ENCODE measurements at regions not wholly inside any gene's neighbourhood (a gene's known extent, or its start where the extent isn't known, plus 50 kb on each side); places are given as distances from the start of the nearest gene placed in this dataset.

DNA sequence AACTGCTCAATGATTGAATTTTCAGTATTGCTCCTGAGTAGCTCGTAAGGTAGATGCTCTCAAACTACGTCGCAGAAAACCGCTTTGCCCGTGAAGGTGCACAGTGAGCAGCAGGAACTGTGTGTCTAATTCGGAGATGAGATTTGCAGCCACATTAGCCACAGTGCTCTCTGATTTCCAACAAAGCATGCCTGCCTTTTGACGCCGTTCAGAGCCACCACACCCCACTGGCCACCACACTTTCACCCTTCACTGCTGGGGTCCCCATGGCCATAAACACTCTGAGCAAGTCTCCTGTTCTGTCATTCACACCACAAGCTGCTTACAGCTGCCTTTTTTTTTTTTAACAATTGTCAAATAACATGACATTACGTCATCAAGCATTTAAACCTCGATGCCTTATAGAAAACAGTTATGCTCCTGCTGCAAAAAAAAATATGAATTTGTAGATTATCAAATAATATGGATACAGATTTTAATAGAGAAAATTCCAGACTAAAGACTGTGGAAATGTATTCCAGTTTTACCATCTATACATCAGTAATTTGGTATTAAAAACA lies 578.8 kb upstream of the PFKP start:
- DNase-seq, result no peak

DNA sequence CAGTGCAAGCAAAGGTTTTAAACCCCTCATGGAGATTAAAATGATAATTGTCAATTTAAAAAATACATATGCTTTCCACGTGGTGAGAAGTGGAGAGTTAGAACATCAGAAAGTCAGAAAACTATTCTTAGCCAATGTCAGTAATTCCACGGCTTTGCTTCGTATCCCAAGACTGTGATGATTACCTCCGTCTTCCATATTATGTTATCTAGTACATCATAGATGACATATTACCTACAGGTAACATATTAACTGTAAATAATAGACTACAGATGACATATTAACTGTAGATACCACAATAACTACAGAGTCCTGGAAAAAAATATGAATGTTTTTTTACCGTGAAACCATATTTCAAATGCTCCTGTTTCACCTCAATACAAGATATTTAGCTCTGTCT lies 579.4 kb upstream of the PFKP start:
- DNase-seq, result no peak

DNA sequence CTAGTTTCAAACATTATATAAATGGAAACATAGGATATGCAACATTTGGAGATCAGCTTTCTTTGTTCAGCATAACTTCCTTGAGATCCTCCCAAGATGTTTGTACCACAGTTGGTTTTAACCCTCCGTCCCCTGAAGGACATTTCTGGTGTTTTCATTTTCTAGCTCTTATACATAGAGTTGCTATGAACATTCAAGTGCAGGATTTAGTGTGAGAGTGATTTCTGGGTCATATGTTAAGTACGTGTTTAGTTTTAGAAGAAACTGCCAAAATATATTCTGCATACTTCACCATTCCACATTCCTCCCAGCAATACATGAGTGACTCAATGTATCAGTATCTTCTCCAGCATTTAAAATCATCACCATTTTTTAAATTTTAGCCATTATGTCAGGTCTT lies 588.7 kb upstream of the PFKP start:
- DNase-seq, result no peak

DNA sequence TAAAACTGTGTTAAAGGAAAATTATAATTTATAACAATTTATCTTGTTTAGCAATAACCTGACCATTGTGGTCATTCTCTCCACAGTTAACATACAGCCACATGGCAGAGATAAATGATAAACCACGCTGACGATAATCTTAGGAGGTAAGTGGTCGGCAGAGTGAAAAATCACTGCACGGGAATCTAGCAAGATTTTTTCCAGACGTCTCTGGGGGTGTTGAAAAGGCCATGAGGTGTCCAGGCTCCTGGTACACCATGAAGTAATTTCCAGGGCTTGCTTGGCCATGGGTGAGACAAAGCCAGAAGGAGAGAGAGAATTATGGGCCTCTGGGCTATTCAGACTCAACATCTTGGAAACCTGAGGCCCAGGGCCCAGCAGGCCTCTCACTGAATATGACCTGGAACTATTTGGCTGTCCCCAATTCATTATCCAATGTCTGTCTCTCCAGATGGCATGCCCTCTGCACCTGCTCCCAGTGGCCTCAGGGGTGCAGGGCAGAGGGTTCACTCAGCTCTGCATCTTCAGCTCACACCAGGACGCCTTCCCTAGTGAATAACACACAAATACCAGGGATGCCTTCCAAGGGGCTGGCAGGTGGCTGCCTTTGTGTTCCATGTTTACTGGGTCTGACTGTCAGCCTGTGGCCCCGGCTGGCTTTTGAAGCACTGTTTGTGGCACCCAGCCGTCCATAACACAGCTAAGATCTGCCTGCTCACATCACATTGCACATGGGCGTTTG lies 590.4 kb upstream of the PFKP start:
- DNase-seq, result no peak

DNA sequence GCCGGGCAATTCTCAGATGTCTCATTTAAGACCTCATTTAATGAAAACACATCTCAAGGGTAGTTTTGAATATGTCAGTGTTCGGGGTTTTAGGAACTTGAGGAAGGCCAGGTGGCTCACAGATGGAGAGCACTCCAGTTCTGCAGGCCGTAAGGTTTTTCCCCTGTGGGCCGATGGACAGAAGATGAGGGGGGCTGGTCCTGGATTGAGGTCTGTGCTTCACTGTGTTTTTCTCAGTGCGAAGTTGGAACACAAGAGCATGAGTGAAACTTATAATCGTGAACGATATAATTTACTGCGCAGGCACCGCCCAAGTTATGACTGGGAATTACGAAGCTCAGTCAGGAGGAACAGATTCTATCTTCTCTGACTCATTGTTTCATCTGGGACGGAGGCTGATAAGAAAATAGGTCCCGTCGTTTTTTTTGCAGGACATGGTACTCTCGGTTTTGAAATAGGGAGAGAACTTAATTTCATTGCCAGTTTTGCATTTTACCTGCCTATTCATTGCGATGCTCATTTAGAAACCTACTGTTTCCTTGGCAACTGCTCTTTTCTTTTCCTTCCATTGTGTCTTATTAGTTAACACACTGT lies 591.0 kb upstream of the PFKP start:
- DNase-seq, result no peak

DNA sequence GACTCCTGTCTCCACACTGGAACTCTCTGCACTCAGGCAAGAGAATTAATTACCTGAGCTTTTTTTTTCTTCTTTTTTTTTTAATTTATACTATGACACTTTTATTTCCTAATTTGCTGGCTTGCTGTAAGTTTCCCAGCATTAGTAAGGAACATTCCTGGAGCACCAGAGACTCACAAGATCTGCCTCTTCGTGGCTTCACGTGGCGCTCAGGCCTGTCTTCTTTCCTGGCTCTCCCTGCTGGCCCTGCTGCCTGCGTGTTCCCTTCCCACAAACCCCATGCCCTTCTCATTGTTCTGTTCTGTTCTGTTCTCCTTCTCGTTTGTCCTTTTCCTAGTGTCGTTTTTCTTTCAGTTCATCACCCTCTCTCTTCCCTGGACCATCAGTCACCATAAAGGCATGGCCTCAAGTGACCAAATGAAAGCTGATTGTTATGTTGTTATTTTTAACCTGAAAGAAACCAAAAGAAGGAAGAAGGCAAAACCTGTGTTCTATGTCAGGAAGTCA lies 591.6 kb upstream of the PFKP start:
- no peak for DNase-seq

DNA sequence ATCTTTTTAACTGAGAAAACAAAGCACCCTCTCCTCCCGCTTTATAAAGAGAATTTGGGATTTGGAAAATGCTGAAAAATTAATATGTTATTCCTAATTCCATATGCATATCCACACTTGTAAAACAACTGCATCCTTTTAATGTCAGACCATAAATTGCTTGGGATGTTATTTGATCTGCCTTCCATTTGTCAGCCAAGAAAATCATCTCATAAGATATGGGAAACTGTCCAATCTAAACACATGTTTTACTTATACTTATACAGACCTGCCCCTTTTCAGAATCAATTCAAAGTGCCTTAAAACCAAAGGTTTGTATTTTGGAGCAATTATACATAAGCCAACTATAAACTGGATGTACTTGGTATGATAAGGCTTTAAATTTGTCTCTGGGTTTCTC lies 595.5 kb upstream of the PFKP start:
- no peak for DNase-seq

DNA sequence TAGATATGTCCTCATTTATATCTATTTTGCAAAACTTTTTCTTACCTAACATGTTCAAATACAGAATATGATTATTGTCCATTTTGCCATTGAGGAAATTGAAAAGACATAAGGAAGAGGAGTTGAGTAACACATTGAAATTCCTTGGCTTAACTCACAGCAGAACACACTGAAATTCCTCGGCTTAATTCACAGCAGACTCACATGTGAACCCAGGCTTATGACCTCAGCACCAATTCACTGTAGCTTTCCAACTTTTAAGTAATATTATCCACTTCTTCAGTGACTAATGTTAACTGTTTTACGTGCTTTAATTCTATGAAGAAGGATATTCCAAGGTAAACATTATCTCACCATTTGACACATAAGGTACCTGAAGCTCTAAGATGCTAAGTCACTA lies 597.5 kb upstream of the PFKP start:
- DNase-seq, result no peak

DNA sequence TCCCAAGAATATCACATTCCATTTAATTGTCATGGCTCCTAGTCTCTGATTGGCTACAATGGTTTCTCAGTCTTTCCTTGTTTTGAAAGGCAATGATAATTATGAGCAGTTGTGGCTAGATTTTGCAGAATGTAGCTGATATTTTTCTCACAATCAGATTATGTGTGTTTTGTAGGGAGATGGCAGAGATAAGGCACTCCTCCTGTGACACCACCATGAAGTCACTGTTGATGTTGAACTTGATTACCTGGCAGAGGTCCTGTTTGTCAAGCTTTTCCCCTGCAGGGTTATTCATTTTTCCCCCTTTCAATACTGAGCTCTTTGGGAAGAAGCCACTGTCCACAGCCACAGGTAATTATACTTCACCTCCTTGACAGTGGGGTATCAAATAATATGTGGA lies 602.9 kb upstream of the PFKP start:
- DNase-seq, result no peak

DNA sequence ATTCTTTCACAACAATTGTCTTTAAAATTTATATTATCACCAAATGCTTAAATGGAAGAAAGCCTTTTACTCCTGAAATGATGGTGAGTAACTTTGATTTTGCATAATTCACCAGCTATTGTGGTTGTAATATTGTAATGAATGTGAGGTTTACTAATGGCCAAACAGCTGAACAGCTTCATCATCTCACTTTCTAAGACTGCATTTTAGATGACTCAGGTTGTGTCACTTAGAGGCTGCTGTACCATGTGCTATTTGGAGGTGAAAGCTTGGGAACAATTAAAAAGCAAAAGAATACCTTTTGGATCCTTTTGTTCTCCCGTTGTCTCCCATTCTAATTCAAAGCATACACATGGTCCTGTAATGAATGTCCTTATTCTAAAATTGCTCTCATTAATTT lies 604.0 kb upstream of the PFKP start:
- DNase-seq, result no peak

DNA sequence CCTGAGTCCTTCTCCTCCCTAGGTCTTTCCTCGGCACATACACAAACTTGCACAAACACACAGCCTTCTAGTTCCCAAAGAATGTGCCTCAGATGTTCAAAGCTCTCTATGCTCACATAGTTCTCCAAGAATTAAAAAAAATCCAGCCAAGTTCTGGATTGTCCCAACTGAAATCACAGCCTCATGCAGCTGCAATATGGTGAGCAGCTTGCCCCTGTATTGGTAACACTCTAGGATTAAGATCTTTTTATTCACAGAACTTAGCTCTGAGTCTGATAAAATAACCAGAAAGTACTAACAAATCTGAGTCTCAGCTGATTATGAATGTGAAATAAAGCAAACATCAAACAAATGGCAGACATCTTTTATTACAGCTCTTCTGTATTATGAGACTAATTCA lies 604.8 kb upstream of the PFKP start:
- DNase-seq, result no peak

DNA sequence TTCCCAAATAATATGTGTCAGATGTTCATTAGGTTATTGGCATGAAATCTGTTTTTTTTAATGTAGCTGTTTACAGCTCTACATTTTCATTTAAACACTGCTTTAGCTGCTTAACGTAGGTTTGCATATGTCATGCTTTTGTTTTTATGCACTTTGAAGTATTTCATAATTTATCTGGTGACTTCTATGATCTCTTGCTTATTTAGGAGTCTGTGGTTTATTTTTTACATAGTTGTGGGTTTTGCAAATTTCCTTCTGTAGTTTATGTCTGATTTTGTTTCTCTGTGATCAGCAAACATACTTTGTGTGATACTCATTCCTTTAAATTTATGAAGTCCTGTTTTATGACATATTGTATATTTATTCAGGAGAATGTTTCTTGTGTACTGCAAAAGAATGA lies 606.5 kb upstream of the PFKP start:
- DNase-seq, result no peak

DNA sequence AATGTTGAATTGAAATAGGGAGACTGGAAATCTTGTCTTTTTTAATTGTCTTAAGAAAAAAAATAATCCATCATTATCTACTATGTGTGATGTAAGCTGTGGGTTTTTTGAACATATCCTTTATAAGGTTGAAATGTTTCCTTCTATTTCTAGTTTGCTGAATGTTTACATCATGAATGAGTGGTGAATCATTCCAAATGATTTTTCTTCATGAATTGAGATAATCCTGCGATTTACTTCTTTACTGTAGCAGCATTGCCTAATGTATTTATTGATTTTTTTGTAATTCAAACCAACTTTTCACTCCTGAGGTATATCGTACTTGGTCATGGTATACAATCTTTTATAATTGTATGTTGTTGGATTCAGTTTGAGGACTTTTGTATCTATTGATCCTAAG lies 607.6 kb upstream of the PFKP start:
- DNase-seq, result no peak

DNA sequence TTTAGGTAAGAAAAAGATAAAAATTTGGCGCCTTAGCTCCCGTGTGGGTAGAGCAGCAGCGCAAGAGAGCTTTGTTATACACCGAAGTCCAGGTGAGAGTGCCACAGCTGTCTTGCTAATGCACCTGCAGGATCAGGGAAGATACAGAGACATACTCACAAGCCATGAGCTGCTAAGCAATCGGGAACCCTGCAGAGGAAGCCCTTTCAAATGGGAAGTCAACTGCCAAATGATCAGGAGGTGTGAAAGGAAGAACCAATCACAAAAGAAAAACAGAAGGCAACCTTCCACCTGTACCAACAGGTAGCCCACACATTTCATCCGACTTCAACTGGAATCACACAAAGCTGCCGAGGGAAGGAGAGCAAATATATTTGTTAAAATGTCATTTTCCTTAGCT lies 610.5 kb upstream of the PFKP start:
- DNase-seq, result no peak

DNA sequence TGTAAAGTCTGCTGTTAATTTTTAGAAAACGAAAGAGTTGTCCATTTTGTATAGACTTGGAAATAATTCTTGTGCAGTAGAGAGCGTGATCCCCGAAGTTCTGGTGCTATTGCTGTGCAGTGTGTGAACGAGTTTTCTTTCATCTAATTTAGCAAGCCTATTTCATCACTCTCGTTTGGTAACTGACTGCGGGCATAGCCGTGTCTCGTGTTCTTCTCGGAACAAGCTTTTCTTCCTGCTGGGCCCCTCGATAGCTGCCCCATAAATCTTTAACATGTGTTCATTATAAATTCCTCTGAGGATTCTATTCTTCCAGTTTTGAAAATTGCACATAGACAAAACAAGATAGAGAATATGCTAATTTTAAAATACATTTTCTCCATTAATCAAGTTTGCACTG lies 622.0 kb upstream of the PFKP start:
- DNase-seq, result no peak

DNA sequence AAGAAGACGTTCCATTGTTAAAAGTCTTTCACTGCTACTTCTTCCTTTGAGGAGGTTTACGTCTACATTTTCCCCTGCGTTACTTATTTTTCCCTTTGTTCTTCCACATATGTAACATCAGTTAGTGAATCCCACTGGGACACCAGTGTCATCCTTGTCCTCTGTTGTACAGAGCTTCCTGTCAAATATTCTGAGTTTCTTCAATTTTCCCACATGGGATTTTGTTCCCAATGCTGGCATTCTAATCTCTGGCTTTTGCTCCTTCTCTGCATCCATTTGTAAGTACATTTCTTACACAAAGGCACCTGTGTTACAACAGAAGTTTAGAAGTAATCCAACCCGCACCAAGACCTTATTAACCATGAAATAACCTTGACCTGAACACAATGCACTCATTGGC lies 627.4 kb upstream of the PFKP start:
- no peak for DNase-seq

DNA sequence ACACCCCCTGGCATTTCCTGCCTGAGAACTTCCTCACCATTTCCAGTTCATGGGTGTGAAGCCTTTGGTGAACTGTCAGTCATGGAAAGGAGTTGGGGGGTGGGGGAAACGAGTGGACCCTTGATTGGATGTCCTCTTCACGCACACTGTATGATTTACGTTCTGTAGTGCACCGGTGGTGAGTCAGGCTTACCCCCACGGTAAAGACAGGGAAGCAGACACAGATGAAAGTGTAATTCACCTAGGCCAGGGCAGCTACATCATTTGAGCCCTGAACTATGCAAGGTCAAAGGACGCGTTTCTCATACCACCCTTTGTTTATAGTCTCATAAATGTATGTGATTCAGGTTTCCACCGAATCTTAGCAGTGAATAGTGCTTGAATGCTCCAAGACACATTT lies 628.3 kb upstream of the PFKP start:
- DNase-seq, result no peak

DNA sequence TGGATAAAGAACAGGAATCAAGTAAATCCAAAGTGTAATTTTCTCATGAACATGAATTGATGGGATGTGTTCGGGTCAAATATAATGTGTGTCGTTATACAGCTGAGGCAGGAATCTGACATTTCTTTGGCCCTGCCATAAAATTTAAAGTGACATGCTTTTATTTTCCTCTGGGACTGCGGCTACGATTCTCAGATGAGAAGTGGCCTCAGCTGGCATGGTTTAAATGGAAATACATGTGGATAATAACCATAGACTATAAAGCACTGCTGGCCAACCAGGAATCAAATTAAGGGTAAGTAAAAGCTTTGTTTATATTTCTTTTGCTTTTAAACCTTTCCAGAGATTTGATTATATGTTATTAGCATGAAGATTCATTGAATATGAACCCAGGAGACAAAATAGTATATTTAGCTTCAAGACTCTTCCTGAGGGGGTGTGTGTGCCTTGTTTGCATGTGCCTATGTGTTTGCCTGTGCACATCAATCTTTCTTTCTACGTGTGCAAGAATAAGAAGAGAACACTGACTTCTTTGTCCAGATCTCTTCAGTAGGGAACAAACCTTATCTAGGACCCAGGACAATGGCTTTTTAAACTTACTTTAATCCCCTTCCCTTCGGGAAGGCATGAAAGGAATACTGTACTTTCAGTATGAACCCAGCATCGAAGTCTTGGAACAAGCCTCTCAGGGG lies 629.0 kb upstream of the PFKP start:
- no peak for DNase-seq

DNA sequence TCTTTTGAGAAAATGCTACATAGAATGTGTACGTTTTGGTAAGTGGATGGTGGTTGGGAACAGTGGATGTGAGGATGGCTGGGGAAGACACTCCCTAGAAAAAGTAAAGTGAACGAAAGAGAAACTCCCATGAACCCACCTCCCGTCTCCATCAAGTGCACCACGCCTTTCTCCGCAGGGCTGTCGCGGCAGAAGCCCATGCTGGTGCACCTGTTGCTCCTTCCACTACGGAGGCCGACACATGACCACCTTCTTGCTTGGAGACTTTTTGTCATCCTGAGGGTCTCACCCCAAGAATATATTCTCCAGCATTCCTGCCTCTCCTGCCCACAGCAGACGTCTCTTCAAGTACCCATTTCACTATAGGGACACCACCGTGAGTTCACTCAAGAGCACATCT lies 630.4 kb upstream of the PFKP start:
- no peak for DNase-seq

DNA sequence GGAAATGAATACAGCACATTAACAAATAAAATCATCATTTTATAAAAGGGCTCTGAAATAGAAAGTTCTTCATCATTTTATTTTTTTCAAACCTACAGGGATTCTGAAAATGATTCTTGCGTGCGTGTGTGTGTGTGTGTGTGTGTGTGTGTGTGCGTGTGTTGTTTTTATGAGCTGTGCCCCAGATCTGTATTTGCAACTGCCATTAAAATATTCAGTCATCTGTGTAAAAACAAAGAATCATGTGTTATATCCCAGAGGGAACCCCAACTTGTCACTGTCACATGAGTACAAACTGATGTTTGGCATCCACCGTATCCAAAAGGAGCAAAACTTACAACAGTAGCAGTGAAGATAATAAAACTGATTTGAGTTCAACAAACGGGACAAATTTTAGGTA lies 635.4 kb upstream of the PFKP start:
- no peak for DNase-seq

DNA sequence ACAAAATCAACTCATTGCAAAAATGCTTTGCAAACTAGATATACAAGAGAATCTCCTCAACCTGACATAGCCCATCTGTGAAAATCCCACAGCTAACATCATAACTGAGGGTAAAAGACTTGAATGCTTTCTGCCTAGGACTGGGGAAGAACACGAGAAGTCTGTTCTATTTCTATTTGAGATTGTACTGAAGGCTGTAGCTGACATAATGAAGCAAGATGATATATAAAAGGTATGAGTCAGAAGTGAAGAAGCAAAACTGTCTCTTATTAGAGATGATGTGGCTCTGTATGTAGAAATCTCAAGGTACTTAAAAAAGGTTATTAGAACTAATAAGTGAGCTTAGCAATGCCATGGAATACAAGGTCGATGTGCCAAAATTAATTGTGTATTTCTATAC lies 639.9 kb upstream of the PFKP start:
- no peak for DNase-seq

DNA sequence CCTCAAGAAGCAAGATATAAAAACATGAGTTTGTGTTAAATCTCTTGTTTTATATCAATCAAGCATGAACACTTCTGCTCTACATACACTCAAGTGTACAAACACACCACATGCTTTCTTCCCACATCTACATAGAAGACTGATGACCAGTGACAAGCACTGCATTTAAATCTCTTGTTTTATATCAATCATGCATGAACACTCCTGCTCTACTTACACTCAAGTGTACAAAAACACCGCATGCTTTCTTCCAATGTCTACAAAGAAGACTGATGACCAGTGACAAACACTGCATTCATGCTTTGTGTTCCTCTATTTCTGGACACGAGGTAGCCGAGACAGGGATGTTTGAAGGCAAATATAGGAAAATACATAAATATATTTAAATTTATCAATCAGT lies 642.0 kb upstream of the PFKP start:
- DNase-seq, result no peak

DNA sequence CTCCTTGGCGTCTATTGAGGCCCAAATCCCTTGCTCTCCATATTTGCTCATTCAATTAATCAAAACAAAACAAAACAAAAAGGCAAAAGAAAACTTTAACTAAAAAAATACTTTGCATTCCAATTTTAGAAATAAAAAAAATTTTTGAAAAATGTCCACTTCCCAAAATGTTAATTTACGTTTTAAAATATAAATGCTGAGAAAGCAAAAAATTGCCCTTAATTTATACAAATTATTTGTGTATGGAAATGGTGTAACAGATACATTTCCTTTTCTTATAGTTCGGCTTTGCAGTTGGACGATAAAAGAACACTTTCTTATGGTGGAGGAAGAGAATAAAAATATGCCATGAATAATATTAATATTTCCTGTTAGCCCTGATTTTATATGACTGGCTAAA lies 652.8 kb upstream of the PFKP start:
- no peak for DNase-seq

DNA sequence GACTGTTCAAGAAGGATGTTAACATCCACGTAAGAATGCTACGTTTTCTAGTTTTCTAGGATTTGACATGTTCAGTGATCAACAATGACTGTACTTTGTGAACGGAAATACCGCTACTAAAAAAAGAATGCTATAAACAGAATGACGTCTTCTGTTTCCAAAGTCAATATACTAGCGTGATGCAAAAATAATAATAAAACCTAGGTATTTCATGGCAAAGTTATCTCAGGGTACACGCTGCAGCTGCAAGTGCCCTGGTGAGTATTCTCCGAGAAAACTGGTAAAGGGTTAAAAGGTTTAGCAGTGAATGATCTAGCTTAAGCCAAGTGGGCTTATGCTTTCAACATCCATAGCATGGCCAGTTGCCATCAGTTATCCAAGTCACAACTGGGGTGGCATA lies 653.3 kb upstream of the PFKP start:
- DNase-seq, result no peak

All from suppressor macrophage treated with lipopolysaccharide for 1 hour (primary cell).